NOMO-1 (cell line): ENCODE measurements at regions not wholly inside any gene's neighbourhood (a gene's known extent, or its start where the extent isn't known, plus 50 kb on each side); places are given as distances from the start of the nearest gene placed in this dataset.
A peak's percentile ranks its signal among the peaks of the same experiment; 100 is the strongest.

ENCODE experiments used
- DNase-seq, 2 experiments: peaks; one replicate each; lab custom pipeline; 2025; ENCODE audit not compliant: unreplicated experiment in 2 of 2; lab: John Stamatoyannopoulos, UW

DNA sequence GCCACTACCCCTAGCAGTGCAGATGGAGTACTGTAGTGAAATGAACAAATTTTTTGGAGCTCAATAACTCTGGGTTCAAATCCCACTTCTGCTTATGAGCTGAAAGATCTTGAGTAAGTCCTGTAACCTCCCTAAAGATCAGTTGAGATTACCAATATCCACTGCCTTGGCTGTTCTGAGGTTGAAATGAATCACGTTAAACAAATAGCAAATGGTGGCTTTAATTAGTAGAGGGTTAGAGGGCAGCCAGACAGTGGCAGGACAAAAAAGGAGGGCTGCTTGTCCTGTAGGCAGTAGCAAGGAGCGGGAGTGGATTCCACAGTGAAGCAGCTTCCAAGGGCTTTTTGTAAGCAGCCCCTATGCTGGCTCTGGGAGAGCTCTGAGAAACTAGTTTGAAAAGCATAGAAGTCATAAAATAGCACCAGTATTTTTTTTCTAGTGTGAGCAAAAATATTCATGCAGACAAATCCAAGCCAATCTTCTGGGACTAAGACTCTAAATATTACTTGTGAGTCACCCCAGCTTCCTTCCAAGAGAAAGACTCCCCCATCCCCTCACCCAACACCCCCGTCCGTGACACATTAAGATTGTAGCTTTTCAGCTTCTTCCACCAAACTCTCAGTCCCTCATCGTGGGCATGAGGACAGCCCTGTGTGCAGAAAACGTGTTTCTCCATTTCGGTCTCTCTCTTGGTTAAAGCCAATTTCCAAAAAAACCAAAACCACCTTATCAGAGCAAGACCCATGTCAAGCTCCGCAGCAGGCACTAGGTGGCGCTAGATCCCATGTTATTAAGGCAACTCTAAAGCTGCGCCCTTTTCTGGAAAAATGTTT is 123.5 kb upstream of the LGALSL start:
- peak; percentile 41 to 80 for DNase-seq

GRCh38 chr2:64331114-64331645 is 122.8 kb upstream of the LGALSL start:
- no peak for DNase-seq

DNA sequence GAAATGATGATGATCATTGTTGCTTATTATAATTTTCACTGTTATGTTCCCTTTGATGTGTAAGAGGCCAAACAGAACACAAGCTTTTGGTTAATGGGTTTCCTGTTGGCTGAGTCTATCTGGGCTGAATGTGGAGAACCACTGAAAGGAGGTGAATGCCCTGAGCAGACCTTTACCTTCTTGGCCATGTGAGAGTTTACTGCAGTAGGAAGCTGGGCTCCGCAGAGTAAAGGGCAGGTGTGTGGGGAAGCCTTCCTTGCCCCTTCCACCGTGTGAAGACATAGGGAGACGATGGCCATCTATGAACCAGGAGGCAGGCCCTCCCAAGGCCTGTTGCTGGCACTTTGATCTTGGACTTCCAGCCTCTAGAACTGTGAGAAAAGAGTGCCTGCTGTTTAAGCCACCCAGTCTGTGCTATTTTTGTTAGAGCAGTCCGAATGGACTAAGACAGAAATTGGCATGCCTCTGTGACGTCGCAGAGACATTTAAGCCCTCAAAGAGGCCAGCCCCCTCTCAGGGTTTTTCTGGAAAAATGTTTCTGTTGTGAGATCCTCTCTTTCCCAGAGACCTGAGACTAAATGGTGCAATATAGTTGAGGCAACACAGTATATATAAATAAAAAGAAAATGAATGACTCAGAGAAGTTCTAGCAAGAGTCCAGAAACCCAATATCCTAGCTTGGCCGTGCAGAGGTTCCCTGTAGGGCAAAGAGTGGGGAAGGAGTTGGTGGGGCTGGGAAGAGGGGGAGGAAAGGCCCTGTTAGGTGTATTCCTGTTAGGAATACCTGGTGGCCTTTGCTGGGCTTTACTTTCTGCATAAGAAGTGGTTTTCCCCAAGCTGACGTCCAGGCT is 121.9 kb upstream of the LGALSL start:
- DNase-seq, result no peak

- no peak for DNase-seq
Measured at GRCh38 chr2:64336171-64336570, 117.8 kb upstream of the LGALSL start.

- DNase-seq, result no peak
Measured at GRCh38 chr2:64337314-64337713, 116.6 kb upstream of the LGALSL start.

GRCh38 chr2:64338108-64338507 is 115.9 kb upstream of the LGALSL start:
- DNase-seq, result no peak

DNA sequence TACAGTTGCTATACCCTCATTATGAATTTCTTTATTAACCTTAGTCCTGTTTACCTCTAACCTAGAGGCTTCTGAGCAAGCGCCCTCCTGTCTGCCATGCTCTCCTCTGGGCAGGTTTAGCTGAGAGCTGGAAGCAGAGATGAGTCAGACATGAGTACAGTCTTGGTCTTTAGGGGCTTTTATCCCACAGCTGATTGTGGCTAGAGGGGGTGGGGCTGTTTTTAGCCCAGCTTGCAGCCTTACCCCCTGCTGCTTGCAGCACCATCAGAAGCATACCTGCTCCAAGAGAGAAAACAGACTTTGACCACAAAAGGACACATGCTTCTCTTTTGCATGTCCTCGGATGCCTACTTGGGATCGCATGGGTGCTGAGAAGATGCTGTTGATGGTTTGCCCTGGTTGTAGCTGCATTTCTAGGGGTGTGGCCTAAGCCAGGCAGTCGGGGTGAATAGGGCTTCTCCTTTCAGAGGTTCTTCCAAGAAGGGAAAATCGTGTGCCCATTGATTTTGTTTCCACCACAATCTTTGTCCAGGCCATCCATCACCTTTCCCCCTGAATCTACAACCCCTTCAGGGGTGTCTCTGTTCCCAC is 115.0 kb upstream of the LGALSL start:
- DNase-seq, result no peak

DNA sequence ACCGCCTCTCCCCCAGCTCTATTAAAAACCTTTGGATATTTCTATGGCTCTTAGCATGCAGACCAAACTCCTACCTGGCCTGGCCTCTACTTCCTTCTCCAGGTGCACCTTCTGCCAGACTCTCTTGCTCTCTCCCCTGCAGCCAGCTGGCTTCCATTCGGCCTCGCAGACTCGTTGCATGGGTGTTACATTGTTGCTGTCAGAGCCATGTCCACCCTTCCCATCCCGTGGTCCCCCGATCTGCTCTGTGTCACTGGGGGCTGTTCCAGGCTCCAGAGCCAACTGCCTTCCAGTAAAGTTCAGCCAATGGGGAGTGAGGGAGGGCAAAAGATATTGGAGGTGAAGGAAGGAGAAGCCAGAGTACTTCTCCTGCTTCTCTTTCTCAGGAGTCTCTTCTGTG is 112.5 kb upstream of the LGALSL start:
- DNase-seq, result no peak

GRCh38 chr2:64342195-64343099 is 111.5 kb upstream of the LGALSL start:
- DNase-seq, result no peak

DNA sequence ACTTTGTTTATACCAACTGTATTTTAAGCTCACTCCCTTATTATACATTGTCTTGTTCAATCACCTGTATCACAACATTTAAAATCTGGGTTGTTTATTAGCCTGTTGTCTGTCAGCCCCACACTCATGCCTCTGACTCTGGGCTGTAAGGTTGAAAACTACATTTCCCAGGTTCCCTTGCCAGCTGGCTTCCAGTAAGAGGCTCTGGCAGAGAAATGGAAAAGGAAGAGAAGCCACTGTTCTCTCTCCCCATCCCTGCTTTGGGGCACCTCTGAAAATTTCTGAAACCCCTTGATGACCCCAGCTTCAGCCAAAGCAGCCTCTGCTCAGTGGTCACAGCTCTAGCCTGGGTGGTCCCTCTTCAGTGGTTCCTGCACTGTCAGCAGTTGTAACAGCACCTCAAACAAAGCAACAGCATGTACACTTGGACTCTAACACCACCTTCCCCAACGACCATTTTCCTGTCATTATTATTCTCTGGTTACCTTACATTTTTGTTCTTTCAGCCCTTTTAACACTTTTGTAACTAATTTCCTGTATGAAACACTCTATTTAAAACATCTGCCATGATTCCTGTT is 108.9 kb upstream of the LGALSL start:
- no peak for DNase-seq

DNA sequence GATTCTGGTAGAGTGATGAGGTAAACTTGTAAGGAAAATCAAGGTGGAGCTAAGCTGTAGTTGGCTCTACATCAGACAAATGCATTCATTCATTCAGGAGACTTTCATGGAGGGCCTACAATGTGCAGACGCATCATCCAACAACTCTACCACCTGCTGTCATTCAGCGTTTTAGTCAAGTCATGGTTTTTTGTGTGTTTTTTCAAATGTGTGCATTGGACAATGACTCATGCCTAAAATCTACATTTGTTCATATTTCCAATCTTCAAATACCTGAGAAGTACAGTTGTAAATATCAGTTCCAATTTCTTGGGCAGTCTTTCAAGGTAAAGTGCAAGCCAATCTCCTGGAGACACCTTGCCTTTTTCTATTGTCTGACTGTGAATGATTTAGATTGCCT is 108.0 kb upstream of the LGALSL start:
- no peak for DNase-seq

DNA sequence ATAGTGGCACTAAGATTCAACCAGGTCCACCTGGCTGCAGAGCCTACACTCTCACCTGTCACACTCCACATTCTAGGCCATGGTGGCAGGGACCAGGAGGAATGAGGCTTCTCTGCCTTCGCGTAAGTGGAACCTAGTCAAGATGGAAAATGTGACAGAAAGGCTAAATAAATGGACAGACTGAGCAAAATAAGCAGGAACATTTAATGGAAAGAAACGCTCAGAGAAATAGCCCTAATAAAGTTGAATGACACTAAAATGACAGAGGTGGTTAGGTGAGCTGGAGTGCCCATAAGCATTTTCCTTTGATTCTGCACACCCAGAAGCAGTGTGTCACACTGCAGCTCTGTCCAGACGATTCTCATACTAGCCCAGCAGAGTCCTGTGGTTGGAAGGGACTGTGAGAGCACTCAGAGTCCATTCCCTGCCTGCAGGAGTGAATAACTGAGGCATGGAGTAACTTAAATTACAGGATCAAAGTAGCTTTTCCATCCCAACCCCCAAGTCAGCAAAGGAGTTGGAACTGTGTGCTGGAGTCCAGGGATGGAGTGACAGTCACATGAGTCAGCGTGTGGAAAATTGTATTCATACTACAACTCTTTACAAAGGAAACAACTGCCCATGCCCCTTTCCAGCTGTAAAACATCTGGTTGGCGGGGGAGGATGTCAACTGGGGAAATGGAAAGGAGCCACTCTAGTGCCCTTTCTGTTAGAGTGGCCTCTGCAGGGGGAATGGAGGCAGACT is 105.4 kb upstream of the LGALSL start:
- DNase-seq, result no peak

DNA sequence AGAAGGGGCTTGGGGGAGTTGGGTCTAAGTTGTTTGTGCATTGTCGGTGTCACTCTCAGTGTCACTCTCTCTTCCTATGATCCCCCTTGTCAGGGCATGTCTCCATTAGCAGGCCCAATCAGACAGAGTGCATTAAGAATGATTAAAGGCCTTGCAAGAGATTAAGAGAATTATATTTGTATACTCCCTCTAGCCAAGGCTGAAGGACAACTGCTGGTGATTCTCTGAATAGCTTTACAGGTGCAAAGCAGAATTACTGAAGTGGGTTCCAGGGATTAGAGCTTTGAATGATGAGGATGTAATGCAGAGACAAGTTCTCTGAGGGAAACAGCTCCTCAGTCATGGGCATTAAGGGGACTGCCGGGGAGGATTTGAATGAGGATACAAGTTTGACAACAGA is 104.8 kb upstream of the LGALSL start:
- no peak for DNase-seq

DNA sequence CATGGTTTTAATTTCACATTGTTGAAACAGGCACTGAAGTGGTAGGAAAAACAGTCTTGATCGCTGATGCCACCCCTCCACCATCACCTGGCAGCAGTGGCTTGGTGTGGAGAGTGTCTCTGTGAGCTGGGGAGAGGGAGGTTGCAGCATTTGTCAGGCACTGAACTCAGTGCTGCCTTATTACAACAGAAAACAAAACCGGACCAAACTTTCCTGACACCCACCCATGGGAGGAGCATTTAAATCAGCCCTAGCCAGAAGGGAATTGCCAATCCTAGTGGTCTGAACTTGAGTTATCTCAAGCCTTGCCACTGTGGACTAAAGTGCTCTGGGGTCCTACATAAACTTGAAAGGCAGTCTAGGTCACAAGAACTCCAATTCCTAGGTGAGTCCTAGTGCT is 103.0 kb upstream of the LGALSL start:
- DNase-seq, result no peak

GRCh38 chr2:64352292-64352691 is 101.7 kb upstream of the LGALSL start:
- no peak for DNase-seq

- no peak for DNase-seq
Measured at GRCh38 chr2:64354857-64355680, 98.9 kb upstream of the LGALSL start.

- no peak for DNase-seq
Measured at GRCh38 chr2:64356906-64357305, 97.1 kb upstream of the LGALSL start.

- no peak for DNase-seq
Measured at GRCh38 chr2:64359171-64359891, 94.6 kb upstream of the LGALSL start.
